GM21381 (cell line): ENCODE measurements at regions not wholly inside any gene's neighbourhood (a gene's known extent, or its start where the extent isn't known, plus 50 kb on each side); places are given as distances from the start of the nearest gene placed in this dataset.

ENCODE experiments used
- ATAC-seq: cut with Tn5 transposase; IDR thresholded peaks from one replicate; pipeline ENCODE4 v1.9.1; 2021; ENCODE audit warnings: mild to moderate bottlenecking, moderate library complexity; ENCODE audit not compliant: unreplicated experiment

GRCh38 chr17:77391668-77392375 lies 251.1 kb downstream of the SEC14L1 start:
- no peak for ATAC-seq

GRCh38 chr17:77392376-77393273 lies 251.9 kb downstream of the SEC14L1 start:
- ATAC-seq = no peak

- no peak for ATAC-seq
These were observed 252.5 kb downstream of the SEC14L1 start for GRCh38 chr17:77393274-77393600.

GRCh38 chr17:77393867-77394539 lies 253.2 kb downstream of the SEC14L1 start:
- no peak for ATAC-seq

GRCh38 chr17:77394540-77395295 lies 253.9 kb downstream of the SEC14L1 start:
- ATAC-seq = no peak

- ATAC-seq = no peak
These were observed 254.8 kb downstream of the SEC14L1 start for GRCh38 chr17:77395501-77396048.

- no peak for ATAC-seq
These were observed 255.8 kb downstream of the SEC14L1 start for GRCh38 chr17:77396610-77397009.

- ATAC-seq = no peak
These were observed 257.5 kb downstream of the SEC14L1 start for GRCh38 chr17:77398274-77398673.

GRCh38 chr17:77399319-77399957 lies 258.7 kb downstream of the SEC14L1 start:
- ATAC-seq = no peak

GRCh38 chr17:77400445-77400870 lies 259.7 kb downstream of the SEC14L1 start:
- ATAC-seq = no peak

- no peak for ATAC-seq
These were observed 261.5 kb downstream of the SEC14L1 start for GRCh38 chr17:77402159-77402731.

GRCh38 chr17:77403854-77404253 lies 263.1 kb downstream of the SEC14L1 start:
- ATAC-seq = no peak

- ATAC-seq = peak; percentile 62
These were observed 264.2 kb downstream of the SEC14L1 start for GRCh38 chr17:77404812-77405581.

- no peak for ATAC-seq
These were observed 265.3 kb downstream of the SEC14L1 start for GRCh38 chr17:77405867-77406732.

- no peak for ATAC-seq
These were observed 266.8 kb downstream of the SEC14L1 start for GRCh38 chr17:77407321-77408277.

- no peak for ATAC-seq
These were observed 267.5 kb downstream of the SEC14L1 start for GRCh38 chr17:77408284-77408683.
